ENCODE measurements at regions not wholly inside any gene's neighbourhood (a gene's known extent, or its start where the extent isn't known, plus 50 kb on each side); places are given as distances from the start of the nearest gene placed in this dataset.

DNA sequence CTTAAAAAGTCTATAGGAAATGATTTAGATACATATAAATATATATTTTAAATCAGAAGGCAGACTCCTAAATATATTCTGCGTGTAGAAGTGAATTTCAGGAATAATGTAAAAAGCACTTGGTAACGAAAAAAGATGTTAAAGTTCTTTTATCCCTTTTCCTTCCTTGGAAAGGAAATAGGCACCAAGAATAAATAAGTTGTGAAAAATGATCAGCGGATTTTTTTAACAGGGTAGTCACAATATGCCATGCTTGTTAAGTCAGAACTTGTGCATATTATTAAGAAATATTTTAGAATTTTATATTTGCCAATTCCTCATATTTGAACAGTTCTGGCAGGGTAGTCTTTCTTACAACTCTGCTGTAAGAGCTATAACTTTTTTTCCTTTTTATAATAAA, 173.8 kb downstream of the CD83 start:
- TF ChIP-seq NRF1 (conservative IDR thresholded peaks at IDR 0.05; ENCODE audit: low read depth, low read length) (no peak), FOXM1 (IDR thresholded peaks at IDR 0.05; ENCODE audit: low read depth, low read length) (no peak), POLR2A (IDR thresholded peaks at IDR 0.05; ENCODE audit: low read depth, low read length) (no peak), TAF1 (IDR thresholded peaks at IDR 0.05; ENCODE audit: borderline replicate concordance, low read depth, low read length) (no peak), JUNB (IDR thresholded peaks at IDR 0.05) (no peak), CTCF (IDR thresholded peaks at IDR 0.05 in 2 of 3, conservative IDR thresholded peaks at IDR 0.05 in 1 of 3; ENCODE audit: control insufficient read depth in 2 of 3, extremely low read depth in 1 of 3, insufficient read depth in 1 of 3, low read depth in 3 of 3, low read length in 3 of 3) (no peak), CEBPZ (IDR thresholded peaks at IDR 0.05; ENCODE audit: low read depth, low read length) (no peak), CHD1 (IDR thresholded peaks at IDR 0.05; ENCODE audit: low read depth, low read length) (no peak), ZNF24 (IDR thresholded peaks at IDR 0.05) (no peak), EZH2 (IDR thresholded peaks at IDR 0.05; ENCODE audit: borderline replicate concordance, control insufficient read depth, low read depth, low read length) (no peak), NFYB (IDR thresholded peaks at IDR 0.05; ENCODE audit: insufficient read depth, low read depth, low read length) (no peak), USF1 (IDR thresholded peaks at IDR 0.05; ENCODE audit: borderline replicate concordance, extremely low read length, insufficient read depth, low read depth, low read length) (no peak), BHLHE40 (IDR thresholded peaks at IDR 0.05; ENCODE audit: borderline replicate concordance in 1 of 2, low read depth in 2 of 2, low read length in 1 of 2) (no peak)
- TF ChIP-seq, protein P1, sequence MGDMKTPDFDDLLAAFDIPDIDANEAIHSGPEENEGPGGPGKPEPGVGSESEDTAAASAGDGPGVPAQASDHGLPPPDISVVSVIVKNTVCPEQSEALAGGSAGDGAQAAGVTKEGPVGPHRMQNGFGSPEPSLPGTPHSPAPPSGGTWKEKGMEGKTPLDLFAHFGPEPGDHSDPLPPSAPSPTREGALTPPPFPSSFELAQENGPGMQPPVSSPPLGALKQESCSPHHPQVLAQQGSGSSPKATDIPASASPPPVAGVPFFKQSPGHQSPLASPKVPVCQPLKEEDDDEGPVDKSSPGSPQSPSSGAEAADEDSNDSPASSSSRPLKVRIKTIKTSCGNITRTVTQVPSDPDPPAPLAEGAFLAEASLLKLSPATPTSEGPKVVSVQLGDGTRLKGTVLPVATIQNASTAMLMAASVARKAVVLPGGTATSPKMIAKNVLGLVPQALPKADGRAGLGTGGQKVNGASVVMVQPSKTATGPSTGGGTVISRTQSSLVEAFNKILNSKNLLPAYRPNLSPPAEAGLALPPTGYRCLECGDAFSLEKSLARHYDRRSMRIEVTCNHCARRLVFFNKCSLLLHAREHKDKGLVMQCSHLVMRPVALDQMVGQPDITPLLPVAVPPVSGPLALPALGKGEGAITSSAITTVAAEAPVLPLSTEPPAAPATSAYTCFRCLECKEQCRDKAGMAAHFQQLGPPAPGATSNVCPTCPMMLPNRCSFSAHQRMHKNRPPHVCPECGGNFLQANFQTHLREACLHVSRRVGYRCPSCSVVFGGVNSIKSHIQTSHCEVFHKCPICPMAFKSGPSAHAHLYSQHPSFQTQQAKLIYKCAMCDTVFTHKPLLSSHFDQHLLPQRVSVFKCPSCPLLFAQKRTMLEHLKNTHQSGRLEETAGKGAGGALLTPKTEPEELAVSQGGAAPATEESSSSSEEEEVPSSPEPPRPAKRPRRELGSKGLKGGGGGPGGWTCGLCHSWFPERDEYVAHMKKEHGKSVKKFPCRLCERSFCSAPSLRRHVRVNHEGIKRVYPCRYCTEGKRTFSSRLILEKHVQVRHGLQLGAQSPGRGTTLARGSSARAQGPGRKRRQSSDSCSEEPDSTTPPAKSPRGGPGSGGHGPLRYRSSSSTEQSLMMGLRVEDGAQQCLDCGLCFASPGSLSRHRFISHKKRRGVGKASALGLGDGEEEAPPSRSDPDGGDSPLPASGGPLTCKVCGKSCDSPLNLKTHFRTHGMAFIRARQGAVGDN (IDR thresholded peaks at IDR 0.05) = no peak

Data from GM12878 (cell line).